OCI-LY1 (cell line): ENCODE measurements at regions not wholly inside any gene's neighbourhood (a gene's known extent, or its start where the extent isn't known, plus 50 kb on each side); places are given as distances from the start of the nearest gene placed in this dataset.

ENCODE experiments used
- H2AFZ ChIP-seq: fragments of 200-600 bp; sonication (generic), shearing (Covaris generic); 2 replicates; pipeline ENCODE4 v1.6.0; 2014; ENCODE audit warnings: antibody characterized with exemption, mild to moderate bottlenecking, low read length
- H3F3A ChIP-seq: fragments of 200-600 bp; sonication (generic), shearing (Covaris generic); 2 replicates; pipeline ENCODE4 v1.6.0; 2014; ENCODE audit warnings: mild to moderate bottlenecking, antibody characterized with exemption, low read length, moderate library complexity; ENCODE audit not compliant: insufficient read depth
- H3K27ac ChIP-seq: fragments of 200-600 bp; sonication (generic); 2 replicates; pipeline ENCODE4 v1.5.1; 2014; ENCODE audit warnings: low read length, mixed run types, mild to moderate bottlenecking, low read depth; ENCODE audit not compliant: poor library complexity, severe bottlenecking
- H3K27me3 ChIP-seq: fragments of 200-600 bp; sonication (generic); 2 replicates; pipeline ENCODE4 v1.6.0; 2014; ENCODE audit warnings: antibody characterized with exemption, mild to moderate bottlenecking, low read length, moderate library complexity; ENCODE audit not compliant: insufficient read depth
- H3K36me3 ChIP-seq: fragments of 200-600 bp; sonication (generic); 2 replicates; pipeline ENCODE4 v1.6.1; 2014; ENCODE audit warnings: mild to moderate bottlenecking, antibody characterized with exemption, low read length, moderate library complexity, mixed read lengths; ENCODE audit not compliant: insufficient read depth
- H3K4me1 ChIP-seq: fragments of 200-600 bp; sonication (generic); 2 replicates; pipeline ENCODE4 v1.5.1; 2014; ENCODE audit warnings: mild to moderate bottlenecking, low read length, moderate library complexity; ENCODE audit not compliant: insufficient read depth, severe bottlenecking
- H3K4me2 ChIP-seq: fragments of 200-600 bp; sonication (generic), shearing (Covaris generic); 2 replicates; pipeline ENCODE4 v1.6.1; 2014; ENCODE audit warnings: low read length
- H3K4me3 ChIP-seq: fragments of 200-600 bp; sonication (generic); 2 replicates; pipeline ENCODE4 v1.5.1; 2014; ENCODE audit warnings: low read length, low read depth, mild to moderate bottlenecking, mixed read lengths; ENCODE audit not compliant: poor library complexity, severe bottlenecking
- H3K79me2 ChIP-seq: fragments of 200-600 bp; shearing (Covaris generic); 2 replicates; pipeline ENCODE4 v1.6.1; 2016; ENCODE audit warnings: mixed run types, low read length, mixed read lengths; ENCODE audit not compliant: insufficient read depth
- H3K9ac ChIP-seq: fragments of 200-600 bp; sonication (generic), shearing (Covaris generic); 2 replicates; pipeline ENCODE4 v1.6.1; 2014; ENCODE audit warnings: mild to moderate bottlenecking, low read length, mixed read lengths
- H3K9me2 ChIP-seq: fragments of 200-600 bp; sonication (generic), shearing (Covaris generic); 2 replicates; pipeline ENCODE4 v1.6.1; 2014; ENCODE audit warnings: low read depth, mild to moderate bottlenecking, low read length, mixed read lengths
- H3K9me3 ChIP-seq: fragments of 200-600 bp; shearing (Covaris generic); 2 replicates; pipeline ENCODE4 v1.6.1; 2014; ENCODE audit warnings: low read length, mixed read lengths
- H4K20me1 ChIP-seq: fragments of 200-600 bp; sonication (generic), shearing (Covaris generic); 2 replicates; pipeline ENCODE4 v1.6.0; 2016; ENCODE audit warnings: mild to moderate bottlenecking, low read length; ENCODE audit not compliant: insufficient read depth
- EZH2 ChIP-seq: fragments of 200-600 bp; sonication (generic), shearing (Covaris generic); IDR thresholded peaks from 2 replicates; pipeline ENCODE4 v1.8.0; 2017; ENCODE audit warnings: borderline replicate concordance, mixed run types, mild to moderate bottlenecking, antibody characterized with exemption, low read length, moderate library complexity, mixed read lengths
- TF ChIP-seq, protein P1 (sequence below): fragments of 200-600 bp; sonication (generic), shearing (Covaris generic); IDR thresholded peaks from 2 replicates; pipeline ENCODE4 v1.5.1; 2017; ENCODE audit warnings: mild to moderate bottlenecking, antibody characterized with exemption, low read length, moderate library complexity, mixed read lengths

DNA sequence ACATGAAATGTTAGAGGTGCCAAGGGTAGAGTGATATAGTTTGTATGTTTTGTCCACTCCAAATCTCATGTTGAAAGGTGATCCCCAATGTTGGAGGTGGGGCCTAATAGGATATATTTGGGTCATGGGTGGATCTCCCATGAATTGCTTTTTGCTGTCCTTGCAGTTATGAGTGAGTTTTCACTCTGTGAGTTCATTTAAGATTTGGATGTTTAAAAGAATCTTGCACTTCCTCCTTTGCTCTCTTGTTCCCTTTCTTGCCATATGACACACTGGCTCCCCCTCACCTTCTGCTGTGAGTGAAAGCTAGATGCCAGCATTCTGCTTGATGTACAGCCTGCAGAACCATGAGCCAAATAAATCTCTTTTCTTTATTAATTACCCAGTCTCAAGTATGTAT is 269.2 kb downstream of the ZWINT start:
- no peak overlapping the region for H3K4me3 ChIP-seq

GRCh38 chr10:56090914-56091540 is 270.0 kb downstream of the ZWINT start:
- Histone ChIP-seq H3K9me2 (no peaks in the 10 kb centered on the region), H3F3A (no peaks in the 10 kb centered on the region), H3K79me2 (no peaks in the 10 kb centered on the region), H2AFZ (no peak overlapping the region), H3K9ac (no peak overlapping the region), H4K20me1 (no peaks in the 10 kb centered on the region), H3K4me2 (no peak overlapping the region), H3K9me3 (no peaks in the 10 kb centered on the region), H3K4me3 (no peak overlapping the region), H3K36me3 (no peaks in the 10 kb centered on the region), H3K27me3 (no peaks in the 10 kb centered on the region), H3K4me1 (no peaks in the 10 kb centered on the region), H3K27ac (no peak overlapping the region)
- TF ChIP-seq, protein P1, sequence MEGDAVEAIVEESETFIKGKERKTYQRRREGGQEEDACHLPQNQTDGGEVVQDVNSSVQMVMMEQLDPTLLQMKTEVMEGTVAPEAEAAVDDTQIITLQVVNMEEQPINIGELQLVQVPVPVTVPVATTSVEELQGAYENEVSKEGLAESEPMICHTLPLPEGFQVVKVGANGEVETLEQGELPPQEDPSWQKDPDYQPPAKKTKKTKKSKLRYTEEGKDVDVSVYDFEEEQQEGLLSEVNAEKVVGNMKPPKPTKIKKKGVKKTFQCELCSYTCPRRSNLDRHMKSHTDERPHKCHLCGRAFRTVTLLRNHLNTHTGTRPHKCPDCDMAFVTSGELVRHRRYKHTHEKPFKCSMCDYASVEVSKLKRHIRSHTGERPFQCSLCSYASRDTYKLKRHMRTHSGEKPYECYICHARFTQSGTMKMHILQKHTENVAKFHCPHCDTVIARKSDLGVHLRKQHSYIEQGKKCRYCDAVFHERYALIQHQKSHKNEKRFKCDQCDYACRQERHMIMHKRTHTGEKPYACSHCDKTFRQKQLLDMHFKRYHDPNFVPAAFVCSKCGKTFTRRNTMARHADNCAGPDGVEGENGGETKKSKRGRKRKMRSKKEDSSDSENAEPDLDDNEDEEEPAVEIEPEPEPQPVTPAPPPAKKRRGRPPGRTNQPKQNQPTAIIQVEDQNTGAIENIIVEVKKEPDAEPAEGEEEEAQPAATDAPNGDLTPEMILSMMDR, result no peak
- no peak for TF ChIP-seq EZH2

More for the DNA sequence above, 269.2 kb downstream of the ZWINT start:
- H3K9me3 ChIP-seq, result no peaks in the 10 kb centered on the region
- H4K20me1 ChIP-seq, result no peaks in the 10 kb centered on the region
- no peak overlapping the region for H2AFZ ChIP-seq
- H3K36me3 ChIP-seq, result no peaks in the 10 kb centered on the region
- no peaks in the 10 kb centered on the region for H3F3A ChIP-seq
- H3K27ac ChIP-seq, result no peak overlapping the region
- no peak overlapping the region for H3K4me2 ChIP-seq
- H3K9me2 ChIP-seq, result no peaks in the 10 kb centered on the region
- no peak overlapping the region for H3K9ac ChIP-seq
- TF ChIP-seq, protein P1, result no peak
- TF ChIP-seq EZH2, result no peak
- H3K4me1 ChIP-seq, result no peaks in the 10 kb centered on the region
- no peaks in the 10 kb centered on the region for H3K27me3 ChIP-seq
- no peaks in the 10 kb centered on the region for H3K79me2 ChIP-seq

DNA sequence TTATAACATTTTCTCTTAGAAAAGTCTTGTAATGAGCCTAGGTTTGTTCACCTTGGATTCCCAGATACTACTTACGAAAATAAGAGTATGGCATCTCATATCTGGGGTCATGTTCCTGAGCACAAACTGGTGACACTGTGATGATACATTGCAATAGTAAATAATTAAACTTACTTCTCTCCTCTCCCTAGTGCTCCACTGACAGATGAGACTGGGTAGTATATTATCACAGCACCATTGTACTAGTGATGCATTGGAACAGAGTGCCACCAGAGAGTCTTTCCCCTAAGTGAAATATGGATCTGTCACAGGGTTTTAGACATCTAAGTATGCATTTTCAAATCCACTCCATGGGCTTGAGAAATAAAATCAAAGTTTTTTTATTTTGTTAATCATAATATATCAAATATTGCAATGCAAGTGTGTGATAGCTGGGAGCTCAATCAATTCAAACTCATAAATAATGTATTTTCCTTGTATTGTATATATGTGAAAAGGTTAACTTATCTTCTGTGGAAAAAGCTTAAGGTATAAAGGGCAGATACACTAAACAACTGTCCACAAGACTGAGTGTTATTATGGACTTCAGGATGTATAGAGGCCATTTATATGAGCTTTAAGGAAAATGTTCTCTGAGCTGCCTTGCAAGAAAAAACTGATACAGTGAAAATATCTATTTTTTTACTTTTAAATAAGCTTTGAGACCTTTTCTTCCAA is 275.5 kb downstream of the ZWINT start:
- Histone ChIP-seq H3K4me1 (no peaks in the 10 kb centered on the region), H3K27ac (no peak overlapping the region), H2AFZ (no peak overlapping the region), H4K20me1 (no peaks in the 10 kb centered on the region), H3K4me3 (no peak overlapping the region), H3K9me2 (no peaks in the 10 kb centered on the region), H3K79me2 (no peaks in the 10 kb centered on the region), H3K36me3 (no peaks in the 10 kb centered on the region), H3F3A (no peaks in the 10 kb centered on the region), H3K9ac (no peak overlapping the region), H3K9me3 (no peaks in the 10 kb centered on the region), H3K27me3 (no peaks in the 10 kb centered on the region), H3K4me2 (no peak overlapping the region)
- TF ChIP-seq EZH2, result no peak
- TF ChIP-seq, protein P1, result no peak
